ENCODE measurements at regions not wholly inside any gene's neighbourhood (a gene's known extent, or its start where the extent isn't known, plus 50 kb on each side); places are given as distances from the start of the nearest gene placed in this dataset.

DNA sequence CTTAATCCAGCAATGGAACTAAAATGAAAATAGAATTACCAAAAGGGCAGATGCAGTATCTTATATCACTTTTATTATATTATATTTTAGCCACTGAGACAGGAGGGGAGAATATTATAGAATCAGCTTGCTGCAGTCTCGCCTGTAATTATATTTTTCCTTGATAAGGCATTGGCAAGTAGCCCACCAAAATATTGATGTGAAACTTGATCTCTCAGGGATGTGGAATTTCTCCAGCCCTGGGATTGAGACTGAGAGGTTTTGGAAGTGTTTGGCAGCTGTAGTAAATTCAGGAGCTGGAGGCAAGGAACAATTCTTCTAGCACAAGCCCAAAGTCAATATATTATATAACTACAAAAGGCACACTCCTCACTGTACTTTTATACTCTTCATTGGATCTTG is 142.1 kb upstream of the ADAMTSL1 start:
- in situ Hi-C loops (cut with HindIII; ENCODE audit: low pct_unique_long_range_greater_than_20kb, low sequenced_read_pairs), result no loop called here

DNA sequence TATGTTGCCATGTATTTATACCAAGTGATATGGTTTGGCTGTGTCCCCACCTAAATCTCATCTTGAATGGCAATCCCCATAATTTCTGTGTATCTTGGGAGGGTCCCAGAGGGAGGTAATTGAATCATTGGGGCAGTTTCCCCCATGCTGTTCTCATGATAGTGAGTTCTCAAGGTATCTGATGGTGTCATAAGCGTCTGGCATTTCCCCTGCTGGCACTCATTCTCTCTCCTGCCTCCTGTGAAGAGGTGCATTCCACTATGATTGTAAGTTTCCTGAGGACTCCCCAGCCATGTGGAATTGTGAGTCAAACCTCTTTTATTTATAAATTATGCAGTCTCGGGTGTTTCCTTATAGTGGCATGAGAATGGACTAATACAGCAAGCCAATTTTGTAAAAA is 140.8 kb upstream of the ADAMTSL1 start:
- no peak for DNase-seq (ENCODE audit: low read depth)
- in situ Hi-C loops (cut with HindIII; ENCODE audit: low pct_unique_long_range_greater_than_20kb, low sequenced_read_pairs), result no loop called here

More for the DNA sequence above, 142.1 kb upstream of the ADAMTSL1 start:
- DNase-seq (ENCODE audit: low read depth), result no peak

DNA sequence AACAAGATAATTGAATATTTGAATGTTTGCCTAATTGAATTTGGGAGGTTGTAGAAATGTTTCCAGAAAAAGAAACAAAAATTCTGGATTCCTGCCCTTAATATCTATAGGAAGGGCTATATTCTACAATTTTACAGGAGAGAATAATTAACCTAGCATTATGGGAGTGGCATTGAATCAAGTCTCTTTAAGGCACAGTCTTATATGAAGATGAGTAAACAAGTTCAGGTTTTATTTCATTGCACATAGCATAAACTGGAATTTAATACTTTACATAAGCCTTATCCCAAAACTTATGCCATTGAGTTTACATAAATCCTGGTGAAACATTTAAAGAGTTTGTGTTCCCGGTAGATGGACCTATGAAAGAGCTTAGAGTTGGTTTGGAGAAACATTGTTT is 138.1 kb upstream of the ADAMTSL1 start:
- no peak for DNase-seq (ENCODE audit: low read depth)
- in situ Hi-C loops (cut with HindIII; ENCODE audit: low pct_unique_long_range_greater_than_20kb, low sequenced_read_pairs), result no loop called here

DNA sequence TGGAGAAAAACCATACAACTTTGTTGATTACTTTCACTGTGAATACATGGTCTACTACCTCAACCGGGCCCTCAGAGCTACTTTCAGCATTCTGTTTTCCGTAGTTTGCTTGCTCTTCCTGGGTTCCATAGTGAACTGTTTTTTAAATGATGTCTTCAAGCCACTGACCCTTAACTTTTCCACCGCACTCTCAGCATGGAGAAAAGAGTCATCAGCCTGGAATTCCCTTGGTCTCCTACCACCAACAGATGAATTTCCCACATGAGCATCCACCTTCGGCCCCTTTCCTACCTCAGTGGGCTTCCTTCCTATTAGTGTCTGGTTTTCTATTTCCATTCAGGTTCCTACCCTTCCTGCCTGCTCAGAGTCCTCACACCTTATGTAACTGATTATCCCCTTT is 135.9 kb upstream of the ADAMTSL1 start:
- in situ Hi-C loops (cut with HindIII; ENCODE audit: low pct_unique_long_range_greater_than_20kb, low sequenced_read_pairs), result no loop called here
- no peak for DNase-seq (ENCODE audit: low read depth)

DNA sequence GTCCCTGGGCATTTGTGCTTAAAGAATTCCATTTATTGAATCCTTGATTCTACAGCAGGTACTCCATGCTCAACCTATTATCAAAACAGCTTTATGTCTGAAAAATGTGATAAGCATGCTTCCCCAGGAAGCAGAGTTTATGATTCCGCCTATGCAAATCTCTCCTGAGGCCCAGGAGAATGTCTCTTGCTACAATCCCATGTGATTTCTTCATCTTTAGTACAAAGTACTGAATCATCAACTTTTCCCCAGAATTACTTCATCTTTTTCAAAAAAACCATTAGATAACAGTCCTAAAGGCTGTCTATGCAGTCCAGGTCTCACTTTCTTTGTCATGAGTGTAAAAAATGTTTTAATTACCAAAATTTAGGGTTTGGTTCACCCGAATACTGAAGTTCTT is 130.2 kb upstream of the ADAMTSL1 start:
- no peak for DNase-seq (ENCODE audit: low read depth)
- in situ Hi-C loops (cut with HindIII; ENCODE audit: low pct_unique_long_range_greater_than_20kb, low sequenced_read_pairs), result no loop called here

DNA sequence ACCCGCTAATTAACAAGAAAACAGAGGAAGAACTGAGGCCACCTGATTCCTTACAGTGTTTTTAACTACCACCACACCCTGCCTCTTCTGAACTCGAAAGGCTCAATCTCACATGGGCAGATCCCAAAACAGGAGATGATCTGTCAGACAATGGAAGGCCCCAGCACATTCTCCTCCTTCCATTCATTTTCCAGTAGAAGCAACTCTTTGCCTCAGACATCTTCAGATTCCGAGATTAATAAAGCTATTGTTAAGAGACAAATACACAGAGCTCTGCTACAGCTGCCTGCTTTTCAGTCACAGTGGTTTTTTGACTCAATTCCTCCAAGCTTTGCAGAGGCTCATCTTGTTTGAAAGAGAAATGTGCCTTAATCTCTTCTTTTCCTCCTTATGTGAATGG is 127.2 kb upstream of the ADAMTSL1 start:
- DNase-seq (ENCODE audit: low read depth), result no peak
- in situ Hi-C loops (cut with HindIII; ENCODE audit: low pct_unique_long_range_greater_than_20kb, low sequenced_read_pairs), result no loop called here

DNA sequence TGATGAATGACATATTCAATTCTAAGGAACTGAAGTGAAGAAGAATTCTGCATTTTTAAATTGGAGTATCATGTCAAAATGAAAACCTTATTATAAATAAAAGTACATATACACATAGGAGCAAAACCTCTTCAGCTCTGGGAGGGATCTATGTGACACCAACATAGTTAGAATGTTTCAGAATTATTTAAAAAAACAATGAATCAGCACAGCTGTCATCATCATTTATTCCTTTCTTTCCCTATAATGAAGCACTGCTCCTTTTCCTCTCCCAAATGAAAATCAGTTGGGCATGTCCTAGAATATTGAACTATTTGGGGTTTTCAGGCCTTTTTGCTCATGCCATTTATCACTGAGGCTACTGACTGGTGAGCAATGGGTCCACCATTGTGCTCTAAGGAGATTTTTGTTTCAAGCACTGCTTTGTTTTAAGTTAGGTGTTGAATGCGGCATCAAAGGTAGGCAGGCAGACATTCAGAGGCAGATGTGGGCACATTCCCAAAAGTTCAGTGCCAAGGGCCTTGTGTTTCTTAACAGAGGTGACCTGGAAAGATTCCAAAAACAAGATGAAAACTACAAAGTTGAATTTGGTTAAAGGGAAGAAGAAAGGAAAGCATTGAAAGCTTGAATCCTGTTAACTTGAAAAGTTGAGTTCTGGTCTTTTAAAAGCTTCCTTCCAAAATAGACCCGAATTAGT is 126.4 kb upstream of the ADAMTSL1 start:
- in situ Hi-C loops (cut with HindIII; ENCODE audit: low pct_unique_long_range_greater_than_20kb, low sequenced_read_pairs), result no loop called here
- no peak for DNase-seq (ENCODE audit: low read depth)

DNA sequence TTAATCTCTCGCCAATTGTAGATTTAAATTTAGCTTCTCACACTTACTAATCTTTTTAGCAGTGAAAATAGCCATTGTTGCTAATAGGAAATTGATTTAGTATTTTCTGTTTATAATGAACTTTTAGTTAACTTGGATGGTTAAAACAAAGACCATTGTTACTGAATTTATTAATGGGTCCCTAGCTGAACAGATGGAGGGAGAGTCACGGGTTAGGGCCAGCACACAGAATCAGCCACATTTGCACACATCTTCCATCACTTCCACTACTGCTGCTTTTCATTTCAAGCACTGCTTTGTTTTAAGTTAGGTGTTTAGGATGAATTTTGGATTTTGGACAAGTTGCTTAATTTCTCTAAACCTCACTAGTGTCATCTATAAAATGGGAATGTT is 125.9 kb upstream of the ADAMTSL1 start:
- in situ Hi-C loops (cut with HindIII; ENCODE audit: low pct_unique_long_range_greater_than_20kb, low sequenced_read_pairs), result no loop called here
- no peak for DNase-seq (ENCODE audit: low read depth)

DNA sequence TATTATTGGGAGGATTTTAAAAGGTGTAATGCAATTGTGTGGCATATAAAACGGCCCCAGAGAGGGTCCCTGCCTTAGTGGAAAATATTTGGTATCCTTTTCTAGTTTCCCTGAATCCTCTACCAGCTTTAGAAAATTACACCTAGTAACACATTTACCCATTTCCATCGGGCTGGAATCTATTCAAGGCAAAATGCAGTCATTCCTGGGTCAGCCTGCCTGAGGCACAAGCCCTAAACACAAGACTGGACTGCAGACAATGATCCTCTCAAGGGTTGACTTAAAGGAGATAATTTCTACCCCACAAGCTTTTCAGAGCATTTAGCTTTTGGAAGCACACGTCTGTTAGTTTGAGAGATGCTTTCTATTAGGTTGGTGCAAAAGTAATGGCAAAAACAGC is 124.4 kb upstream of the ADAMTSL1 start:
- in situ Hi-C loops (cut with HindIII; ENCODE audit: low pct_unique_long_range_greater_than_20kb, low sequenced_read_pairs), result no loop called here
- DNase-seq (ENCODE audit: low read depth), result no peak

DNA sequence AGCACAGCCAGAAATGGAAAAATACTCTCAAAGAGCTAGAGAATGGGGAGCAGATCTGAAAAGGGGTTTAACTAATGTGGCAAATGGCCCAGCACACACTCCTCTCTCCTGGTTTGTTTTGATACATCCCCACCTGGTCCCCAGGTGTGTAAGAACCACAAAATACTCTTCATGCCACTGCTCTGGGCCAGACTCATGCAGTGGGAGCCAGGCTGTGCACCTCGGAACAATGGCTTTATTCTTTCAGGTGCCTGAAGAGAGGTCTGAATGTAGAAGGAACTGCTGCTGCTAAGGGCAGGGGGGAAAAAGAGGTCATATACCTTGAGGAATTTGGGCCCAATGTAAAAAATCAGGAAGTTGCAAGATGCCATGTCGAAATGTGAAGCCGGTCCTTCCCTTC is 123.9 kb upstream of the ADAMTSL1 start:
- DNase-seq (ENCODE audit: low read depth), result no peak
- in situ Hi-C loops (cut with HindIII; ENCODE audit: low pct_unique_long_range_greater_than_20kb, low sequenced_read_pairs), result no loop called here

DNA sequence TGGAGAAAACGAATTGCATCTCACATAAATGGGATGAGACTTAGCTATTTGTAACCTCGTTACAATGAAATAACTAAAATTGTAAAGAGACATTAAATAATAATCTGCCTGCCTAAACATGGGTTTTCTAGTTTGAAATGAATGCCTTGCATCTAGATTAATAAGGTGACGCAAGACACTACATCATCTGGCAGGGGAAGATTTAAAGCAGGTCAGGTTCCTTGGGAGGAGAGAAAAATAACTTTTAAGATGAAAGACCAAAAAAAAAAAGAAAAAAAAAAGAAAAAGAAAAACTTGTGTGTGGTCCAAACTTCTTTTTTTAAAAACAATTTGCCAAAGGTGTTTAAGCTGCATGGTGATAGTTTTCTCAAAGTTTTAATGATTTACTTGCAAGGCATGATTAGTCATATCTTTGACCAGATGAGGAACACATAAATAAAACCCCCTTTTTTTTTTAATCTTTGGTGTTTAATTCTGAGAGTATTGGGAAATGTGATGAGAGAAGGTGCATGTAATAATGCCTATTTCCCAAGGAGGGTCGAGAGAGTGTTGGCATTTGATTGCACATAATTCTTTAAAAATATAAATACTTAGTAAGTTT is 122.9 kb upstream of the ADAMTSL1 start:
- in situ Hi-C loops (cut with HindIII; ENCODE audit: low pct_unique_long_range_greater_than_20kb, low sequenced_read_pairs), result no loop called here
- DNase-seq (ENCODE audit: low read depth), result no peak

DNA sequence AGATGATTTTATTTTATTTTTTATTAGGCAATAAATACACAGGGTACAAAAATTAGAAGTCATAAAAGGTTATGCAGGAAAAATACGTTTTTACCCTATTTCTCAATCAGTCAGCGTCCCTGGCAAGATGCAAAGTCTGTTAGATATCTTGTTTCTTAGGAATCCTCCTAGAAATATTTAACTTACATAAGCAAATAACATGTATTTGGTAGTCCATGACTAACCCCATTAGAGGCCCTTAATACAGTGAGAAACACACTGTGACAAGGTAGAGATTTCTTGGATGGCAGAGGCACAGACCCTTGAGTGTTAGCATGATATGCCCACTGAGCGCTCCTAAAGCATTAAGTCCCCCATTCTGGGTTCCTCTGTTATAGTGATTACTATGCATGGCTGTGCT is 121.2 kb upstream of the ADAMTSL1 start:
- in situ Hi-C loops (cut with HindIII; ENCODE audit: low pct_unique_long_range_greater_than_20kb, low sequenced_read_pairs), result no loop called here

DNA sequence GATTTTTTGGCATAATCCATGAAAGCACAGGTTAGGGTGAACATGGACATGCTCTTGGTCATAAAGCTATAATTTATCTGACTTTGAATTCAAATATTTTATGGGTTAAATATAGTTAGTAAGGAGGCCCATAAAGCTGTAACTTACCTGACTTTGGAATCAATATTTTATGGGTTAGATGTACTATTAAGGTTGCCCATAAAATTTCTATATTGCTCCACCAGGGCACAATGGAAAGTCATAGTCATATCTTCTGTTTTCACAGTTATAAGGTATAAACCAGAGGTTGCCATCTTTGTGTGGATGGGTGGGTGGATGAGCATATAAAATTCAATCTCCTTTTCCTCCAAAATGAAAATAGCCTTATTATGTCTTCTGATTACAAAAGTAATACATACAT is 120.5 kb upstream of the ADAMTSL1 start:
- in situ Hi-C loops (cut with HindIII; ENCODE audit: low pct_unique_long_range_greater_than_20kb, low sequenced_read_pairs), result no loop called here
- DNase-seq (ENCODE audit: low read depth), result no peak

More for the DNA sequence above, 121.2 kb upstream of the ADAMTSL1 start:
- DNase-seq (ENCODE audit: low read depth), result no peak

DNA sequence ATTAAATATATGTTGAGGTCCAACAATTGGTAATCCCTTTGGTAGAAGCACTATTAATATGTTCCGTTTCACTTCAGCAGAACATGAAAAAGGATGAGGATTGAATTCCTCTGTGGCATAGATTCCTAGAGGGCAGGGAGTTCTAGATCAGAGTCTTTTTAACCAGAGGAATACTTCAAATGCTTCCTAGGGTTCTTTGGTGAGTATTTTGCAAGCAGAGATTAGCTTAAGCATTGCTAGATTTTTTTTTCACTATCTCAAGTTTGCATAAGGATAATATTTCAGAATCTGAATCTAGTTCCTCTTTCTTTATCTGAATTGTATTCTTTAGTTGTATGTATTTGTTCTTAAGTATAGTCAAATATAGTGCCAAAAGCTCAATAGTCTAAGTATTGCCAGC is 116.6 kb upstream of the ADAMTSL1 start:
- in situ Hi-C loops (cut with HindIII; ENCODE audit: low pct_unique_long_range_greater_than_20kb, low sequenced_read_pairs), result no loop called here

DNA sequence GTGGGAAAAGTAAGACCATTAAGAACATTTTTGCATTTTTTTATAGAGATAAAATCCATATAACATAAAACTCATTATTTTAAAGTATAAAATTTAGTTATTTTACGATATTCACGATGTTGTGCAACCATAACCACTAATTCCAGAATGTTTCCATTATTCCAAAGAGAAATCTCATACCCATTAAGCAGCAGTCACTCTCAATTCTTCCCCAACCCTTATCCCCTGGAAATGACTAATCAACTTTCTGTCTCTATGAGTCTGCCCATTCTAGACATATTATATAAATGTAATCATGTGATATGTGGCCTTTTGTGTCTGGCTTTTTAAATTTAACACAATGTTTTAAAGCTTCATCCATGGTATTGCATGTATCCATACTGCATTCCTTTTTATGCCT is 115.6 kb upstream of the ADAMTSL1 start:
- DNase-seq (ENCODE audit: low read depth), result no peak
- in situ Hi-C loops (cut with HindIII; ENCODE audit: low pct_unique_long_range_greater_than_20kb, low sequenced_read_pairs), result no loop called here

More for the DNA sequence above, 116.6 kb upstream of the ADAMTSL1 start:
- DNase-seq (ENCODE audit: low read depth), result no peak

DNA sequence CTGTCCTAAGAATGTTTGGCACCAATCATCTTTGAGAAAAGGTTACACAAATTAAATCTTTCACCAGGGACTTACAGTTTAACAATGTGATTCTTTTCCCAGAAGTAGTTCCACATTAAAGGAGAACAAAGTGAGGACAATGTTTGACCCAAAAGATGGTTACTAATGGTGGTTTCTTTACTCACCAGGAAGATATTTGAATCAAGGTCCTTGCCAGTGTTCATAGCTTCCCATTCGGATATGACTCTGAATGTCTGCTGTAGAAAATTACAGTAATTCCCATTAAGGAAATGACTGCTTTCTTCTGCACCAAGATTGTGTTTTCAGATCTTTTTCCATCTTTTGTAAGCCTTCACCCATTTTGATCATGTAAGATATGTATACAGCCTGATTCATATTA is 114.6 kb upstream of the ADAMTSL1 start:
- DNase-seq (ENCODE audit: low read depth), result no peak
- in situ Hi-C loops (cut with HindIII; ENCODE audit: low pct_unique_long_range_greater_than_20kb, low sequenced_read_pairs), result no loop called here

DNA sequence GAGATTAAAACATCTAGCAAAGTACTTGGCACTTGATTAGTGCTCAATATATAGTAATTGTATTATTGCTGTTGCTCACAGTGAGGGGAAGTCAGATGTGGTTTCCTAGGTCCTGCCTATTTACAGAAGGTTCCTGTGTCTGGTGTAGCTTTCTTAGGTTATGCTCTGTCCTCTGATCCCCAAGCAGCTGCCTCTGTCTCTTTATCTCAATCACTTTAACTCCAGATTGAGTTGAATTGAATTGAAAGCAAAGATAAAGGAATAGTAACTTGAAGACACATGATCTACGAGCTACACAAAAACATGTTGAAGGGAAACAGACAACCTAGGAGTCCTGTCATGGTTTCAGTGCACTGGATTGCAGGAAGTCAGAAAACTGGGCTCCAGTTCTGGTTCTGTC is 113.9 kb upstream of the ADAMTSL1 start:
- DNase-seq (ENCODE audit: low read depth), result no peak
- in situ Hi-C loops (cut with HindIII; ENCODE audit: low pct_unique_long_range_greater_than_20kb, low sequenced_read_pairs), result no loop called here

DNA sequence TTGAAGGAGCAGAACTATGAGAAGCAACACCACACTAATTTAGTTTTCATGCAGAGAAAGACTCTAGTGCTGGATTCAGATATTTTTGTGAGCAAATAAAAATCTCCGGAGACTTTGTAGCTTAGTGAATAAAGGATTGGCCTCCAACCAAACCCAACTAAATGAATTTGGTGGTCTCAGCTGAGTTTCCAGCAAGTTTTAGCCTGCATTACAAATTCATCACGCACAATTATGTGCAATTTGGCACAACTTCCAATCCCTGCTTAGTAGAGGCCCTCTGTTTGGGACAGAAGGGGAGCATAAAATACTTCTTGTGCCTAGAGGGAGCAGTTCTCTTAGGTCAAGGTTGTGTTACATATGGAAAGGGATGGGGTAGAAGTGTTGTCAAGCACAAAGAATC is 112.3 kb upstream of the ADAMTSL1 start:
- in situ Hi-C loops (cut with HindIII; ENCODE audit: low pct_unique_long_range_greater_than_20kb, low sequenced_read_pairs), result no loop called here
- DNase-seq (ENCODE audit: low read depth), result no peak

DNA sequence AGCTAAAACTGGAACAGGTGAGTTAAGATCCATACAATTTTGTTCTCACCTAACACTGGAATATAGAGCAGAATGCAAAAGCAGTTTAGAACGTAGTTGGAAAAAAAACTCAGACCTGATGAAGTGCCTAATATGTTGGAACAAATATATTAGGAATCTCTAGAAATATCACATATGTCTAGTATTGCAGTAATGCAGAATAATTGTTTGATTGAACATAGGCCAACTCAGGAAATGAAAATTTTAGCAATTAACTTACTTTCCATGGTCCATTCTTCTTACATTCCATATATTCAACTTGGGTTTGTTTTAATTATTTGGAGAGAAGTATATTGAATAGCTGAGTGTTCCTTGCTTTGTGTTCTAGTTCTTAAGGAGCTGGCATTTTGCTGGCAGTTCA is 111.8 kb upstream of the ADAMTSL1 start:
- no peak for DNase-seq (ENCODE audit: low read depth)
- in situ Hi-C loops (cut with HindIII; ENCODE audit: low pct_unique_long_range_greater_than_20kb, low sequenced_read_pairs), result no loop called here

DNA sequence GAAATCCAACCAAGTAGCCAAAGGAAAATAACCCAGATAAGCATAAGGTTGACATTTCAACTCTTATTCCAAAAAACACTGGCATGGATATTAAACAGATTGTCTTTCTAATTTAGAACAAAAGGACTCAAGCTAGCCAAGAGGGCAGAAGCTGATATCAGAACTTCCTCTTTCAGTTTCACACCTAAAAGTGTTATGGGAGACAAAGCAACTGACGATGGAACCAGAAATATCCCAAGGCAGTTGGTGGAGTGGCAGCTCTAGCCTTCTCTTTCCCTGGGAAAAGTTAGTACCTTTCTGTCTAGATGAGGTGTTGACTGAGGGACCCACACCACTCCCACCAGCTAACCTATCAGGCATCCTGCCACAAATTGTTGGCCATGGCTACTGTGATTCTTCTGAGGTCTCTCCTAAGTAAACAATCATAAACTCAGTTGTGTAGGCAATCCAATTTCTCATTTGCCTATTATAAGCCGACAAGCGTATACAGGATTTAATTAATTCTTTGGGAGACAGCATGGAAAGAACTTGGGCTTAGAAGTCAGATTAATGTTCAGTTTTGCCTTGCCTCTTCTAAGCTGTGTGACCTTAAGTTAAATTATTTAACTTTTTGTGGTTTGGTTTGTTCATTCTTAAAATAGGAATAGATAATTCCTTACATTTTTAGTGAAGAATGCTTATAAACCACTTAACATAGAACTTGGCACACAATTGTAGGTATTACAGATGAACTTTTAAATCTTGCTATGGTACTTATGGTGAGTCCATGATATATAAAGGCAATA is 110.9 kb upstream of the ADAMTSL1 start:
- no peak for DNase-seq (ENCODE audit: low read depth)
- in situ Hi-C loops (cut with HindIII; ENCODE audit: low pct_unique_long_range_greater_than_20kb, low sequenced_read_pairs), result no loop called here
